HG03520 (cell line): ENCODE measurements at regions not wholly inside any gene's neighbourhood (a gene's known extent, or its start where the extent isn't known, plus 50 kb on each side); places are given as distances from the start of the nearest gene placed in this dataset.
"Not testable (repeated sequence)": the region's sequence is repeated elsewhere in the genome, so short reads cannot be mapped to it uniquely, and the experiment has no call there.

ENCODE experiments used
- ATAC-seq: cut with Tn5 transposase; IDR thresholded peaks from one replicate; pipeline ENCODE4 v1.9.1; 2021; ENCODE audit warnings: mild to moderate bottlenecking, moderate library complexity; ENCODE audit not compliant: unreplicated experiment

DNA sequence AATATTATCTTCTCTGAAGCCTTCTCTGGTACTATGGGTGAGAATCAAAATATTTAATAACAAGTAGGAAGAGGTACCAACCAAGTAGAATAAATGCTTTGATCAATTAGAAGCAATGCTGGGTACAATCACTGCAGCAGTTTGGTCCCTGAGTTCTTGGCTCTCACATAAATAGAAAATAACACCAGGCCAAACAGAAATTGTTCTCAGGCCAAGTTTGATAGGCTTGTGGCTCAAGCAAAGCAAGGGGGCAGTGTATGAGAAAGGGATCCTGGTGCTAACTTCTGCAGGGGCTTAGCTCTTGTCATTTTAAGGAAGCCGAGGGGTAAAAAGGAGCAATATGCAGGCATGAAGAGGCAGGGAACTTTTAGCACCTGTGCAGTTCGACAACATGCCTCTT, 146.8 kb upstream of the TMEM229A start:
- ATAC-seq = no peak

DNA sequence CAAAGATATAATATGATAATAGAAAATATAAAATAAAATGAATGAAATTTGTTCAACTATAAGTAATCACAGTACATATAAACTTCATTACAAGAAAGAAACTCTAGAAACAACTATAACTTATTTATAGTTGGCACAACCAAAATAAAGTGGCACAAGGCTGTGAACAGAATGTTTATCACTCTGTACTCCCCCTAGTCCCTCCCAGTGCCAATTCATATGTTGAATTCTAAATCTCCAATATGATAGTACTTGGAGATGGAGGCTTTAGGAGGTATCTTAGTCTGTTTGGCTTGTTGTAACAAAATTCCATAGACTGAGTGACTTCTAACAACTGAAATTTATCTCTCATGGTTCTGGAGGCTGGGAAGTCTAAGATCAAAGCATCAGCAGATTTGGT, 145.0 kb upstream of the TMEM229A start:
- ATAC-seq = no peak

GRCh38 chr7:124171812-124172211, 138.9 kb upstream of the TMEM229A start:
- not testable (repeated sequence) for ATAC-seq

DNA sequence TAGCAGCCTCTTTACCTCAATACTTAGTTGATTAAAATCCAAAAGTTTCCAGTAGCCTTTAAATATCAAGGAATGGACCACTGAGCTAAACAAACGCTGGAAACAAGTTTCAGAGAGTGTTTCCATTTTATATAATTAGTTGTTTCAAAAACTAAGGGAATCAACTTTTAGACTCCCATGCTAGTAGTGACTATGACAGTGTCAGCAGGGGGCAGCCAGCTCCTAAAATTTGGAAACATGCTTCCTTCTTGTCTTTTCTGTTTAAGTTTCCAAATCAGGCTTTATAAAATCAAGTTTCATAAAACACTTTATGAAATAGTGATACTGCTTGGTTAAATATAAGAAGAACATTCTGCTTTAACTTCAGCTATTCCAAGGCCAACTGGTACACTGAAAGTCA, 138.2 kb upstream of the TMEM229A start:
- ATAC-seq = no peak

DNA sequence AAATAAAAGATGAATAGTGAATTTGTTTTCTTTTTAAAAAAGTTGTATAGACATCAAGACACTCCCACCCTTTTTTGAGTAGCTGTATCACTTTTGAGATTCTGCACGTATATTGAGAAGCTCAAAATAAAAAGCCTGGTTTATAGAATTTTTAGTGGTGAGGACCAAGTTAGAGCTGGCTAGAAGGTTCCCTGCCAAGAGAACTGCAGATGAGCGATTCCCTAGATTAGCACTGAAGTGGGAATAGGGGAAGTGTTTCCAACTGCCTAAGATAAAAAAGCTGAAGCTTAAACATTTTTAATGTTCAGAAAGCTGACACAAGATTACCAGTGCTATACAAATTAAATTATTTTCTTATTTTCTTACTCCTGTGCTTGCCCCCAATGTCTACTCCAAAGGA, 135.7 kb upstream of the TMEM229A start:
- no peak for ATAC-seq

DNA sequence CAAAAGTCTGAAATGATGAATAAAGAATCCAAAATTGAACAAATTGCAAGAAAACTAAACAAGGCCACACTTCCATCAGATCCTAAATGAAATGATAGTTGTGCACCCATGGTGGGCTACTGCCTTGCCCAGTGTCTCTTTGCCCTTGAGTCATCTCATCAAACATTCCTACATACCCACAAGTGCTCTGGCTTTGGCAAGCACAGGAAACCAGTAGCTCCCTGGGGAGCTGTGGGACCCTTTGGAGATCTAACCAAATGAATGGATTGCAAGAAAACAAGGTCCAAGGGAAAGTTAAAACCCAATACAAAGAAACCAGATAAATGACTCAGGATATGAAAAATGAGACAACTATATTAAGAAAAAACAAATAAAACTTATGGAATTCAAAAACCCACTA, 129.8 kb upstream of the TMEM229A start:
- no peak for ATAC-seq

GRCh38 chr7:124155432-124156022, 122.7 kb upstream of the TMEM229A start:
- ATAC-seq = peak; percentile 79

- no peak for ATAC-seq
These were observed 120.2 kb upstream of the TMEM229A start for GRCh38 chr7:124152859-124153692.

DNA sequence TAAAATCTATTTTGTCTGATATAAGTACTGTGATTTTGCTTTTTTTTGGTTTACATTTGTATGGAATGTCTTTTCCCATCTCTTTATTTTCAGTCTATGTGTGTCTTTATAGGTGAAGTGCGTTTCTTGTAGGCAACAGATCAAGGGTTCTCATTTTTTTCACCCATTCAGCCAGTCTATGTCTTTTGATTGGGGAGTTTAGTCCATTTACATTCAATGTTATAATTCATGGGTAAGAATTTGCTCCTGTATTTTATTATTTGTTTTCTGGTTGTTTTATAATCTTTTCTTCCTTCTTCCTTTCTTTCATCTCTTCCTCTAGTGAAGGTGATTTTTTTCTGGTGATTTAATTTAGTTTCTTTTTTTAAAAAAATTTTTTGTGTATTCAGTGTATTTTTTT, 104.8 kb upstream of the TMEM229A start:
- no peak for ATAC-seq

GRCh38 chr7:124124201-124124600, 91.3 kb upstream of the TMEM229A start:
- no peak for ATAC-seq

- ATAC-seq = no peak
These were observed 88.0 kb upstream of the TMEM229A start for GRCh38 chr7:124120911-124121310.

DNA sequence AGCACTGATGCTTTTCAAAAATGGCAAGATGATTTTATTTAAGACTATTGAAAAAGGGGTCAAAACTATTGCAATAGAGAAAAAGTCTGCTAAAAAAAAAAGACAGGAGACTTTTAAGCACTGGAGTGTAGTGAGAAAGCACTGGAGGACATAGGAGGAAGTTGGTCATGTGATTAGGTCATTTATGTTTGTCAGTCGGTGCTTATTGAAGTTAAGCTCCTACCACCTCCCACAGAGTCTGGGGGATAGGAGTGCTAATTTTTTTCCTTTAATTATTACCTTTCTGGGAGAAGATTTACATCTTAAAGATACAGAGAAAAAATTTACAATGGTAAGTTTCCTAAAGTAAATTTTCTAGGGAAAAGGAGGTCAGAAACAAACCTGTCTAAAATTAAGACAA, 80.2 kb upstream of the TMEM229A start:
- no peak for ATAC-seq

- no peak for ATAC-seq
These were observed 73.7 kb upstream of the TMEM229A start for GRCh38 chr7:124106575-124106974.

DNA sequence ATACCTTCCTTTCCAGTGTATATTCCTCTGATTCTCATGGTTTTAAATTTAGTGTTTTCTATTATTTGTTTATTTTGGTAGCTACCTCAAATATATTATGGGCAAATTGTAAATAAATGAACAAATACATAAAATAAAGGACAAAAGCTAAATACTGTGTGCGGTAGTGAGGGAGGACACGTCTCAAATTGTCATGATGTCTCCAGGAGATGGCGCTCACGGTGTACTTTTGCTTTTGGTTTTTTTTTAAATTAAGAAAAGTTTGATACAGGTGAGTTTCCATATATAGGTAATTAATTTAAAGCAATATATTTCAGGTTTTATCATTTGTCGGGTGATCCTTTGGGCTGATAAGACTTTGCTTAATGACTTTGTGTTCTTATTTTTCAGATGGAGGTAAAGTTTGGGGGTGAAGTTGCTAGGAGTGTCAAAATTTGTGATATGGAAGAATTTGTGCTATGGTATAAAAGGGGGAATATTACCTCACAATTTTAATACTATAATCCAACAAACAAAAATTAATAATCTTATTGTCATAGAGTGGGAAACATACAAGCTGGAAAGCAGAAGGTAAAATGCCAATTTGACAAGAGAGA, 68.4 kb upstream of the TMEM229A start:
- no peak for ATAC-seq

- ATAC-seq = no peak
These were observed 67.3 kb upstream of the TMEM229A start for GRCh38 chr7:124100190-124100589.

- not testable (repeated sequence) for ATAC-seq
These were observed 66.7 kb upstream of the TMEM229A start for GRCh38 chr7:124099585-124099984.

GRCh38 chr7:124089621-124090020, 56.8 kb upstream of the TMEM229A start:
- no peak for ATAC-seq

- no peak for ATAC-seq
These were observed 55.7 kb upstream of the TMEM229A start for GRCh38 chr7:124088590-124088989.

DNA sequence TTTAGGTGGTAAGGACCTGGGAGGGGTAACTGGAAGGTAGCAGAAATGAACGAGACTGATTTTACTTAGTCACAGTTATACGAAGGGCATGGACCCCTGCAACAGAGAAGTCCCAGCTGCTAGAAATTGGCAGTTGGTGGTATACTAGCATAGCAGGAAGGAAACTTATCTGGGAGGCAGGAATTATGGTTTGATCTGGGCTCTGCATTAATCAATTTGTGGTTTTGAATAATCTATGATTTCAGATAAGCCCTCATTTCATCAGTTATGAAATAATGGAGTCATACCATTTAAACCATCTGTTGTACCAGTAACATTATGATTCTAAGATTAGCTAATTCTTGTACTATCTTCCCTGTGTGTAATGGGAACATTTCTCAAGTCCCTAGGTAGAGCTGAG, 54.0 kb upstream of the TMEM229A start:
- ATAC-seq = no peak

DNA sequence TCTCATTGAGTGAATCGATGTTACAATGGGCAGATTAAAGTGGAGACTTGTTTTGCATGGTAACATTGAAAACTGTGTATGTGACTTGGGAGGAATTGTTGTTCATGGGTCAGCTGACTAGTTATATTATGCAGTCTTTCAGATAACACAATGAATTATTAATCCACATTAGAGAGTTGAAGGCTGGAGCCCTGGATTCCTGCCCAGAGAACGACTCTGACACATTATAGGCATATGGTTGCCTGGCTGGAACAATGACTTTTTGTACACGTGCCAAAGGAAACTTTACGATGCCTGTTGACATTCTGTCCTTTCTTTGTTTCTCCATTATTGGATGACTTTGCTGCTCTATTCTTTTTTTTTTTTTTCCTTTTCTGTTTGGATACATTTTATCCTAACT, 52.3 kb upstream of the TMEM229A start:
- ATAC-seq = no peak

DNA sequence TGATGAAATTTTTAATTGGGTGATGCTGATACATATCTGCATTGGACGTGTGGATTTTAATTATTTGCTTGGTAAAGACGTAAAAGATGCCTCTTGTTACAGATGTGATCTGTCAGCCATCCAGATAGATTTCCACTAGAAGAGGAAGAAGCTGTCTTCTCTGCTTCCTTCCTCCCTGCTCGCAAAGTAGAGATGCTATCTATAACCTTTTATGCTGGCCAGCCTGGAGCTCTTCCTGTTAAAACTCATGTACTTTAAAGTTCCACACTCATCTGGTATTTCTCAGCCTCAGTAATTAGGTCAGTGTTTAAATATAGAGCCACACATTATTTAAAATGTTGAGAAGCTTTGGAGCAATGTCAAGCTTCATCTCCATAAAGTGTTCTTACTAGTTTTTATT, 51.2 kb upstream of the TMEM229A start:
- no peak for ATAC-seq
